Loucy (cell line): ENCODE measurements at regions not wholly inside any gene's neighbourhood (a gene's known extent, or its start where the extent isn't known, plus 50 kb on each side); places are given as distances from the start of the nearest gene placed in this dataset.

ENCODE experiments used
- H2AFZ ChIP-seq: fragments of 200-600 bp; sonication (generic); 2 replicates; pipeline ENCODE4 v1.6.0; 2016; ENCODE audit warnings: antibody characterized with exemption, mild to moderate bottlenecking, low read length, moderate library complexity
- H3F3A ChIP-seq: fragments of 200-600 bp; 2 replicates; pipeline ENCODE4 v1.6.0; 2016; ENCODE audit warnings: antibody characterized with exemption, low read depth, mild to moderate bottlenecking
- H3K27me3 ChIP-seq: fragments of 200-600 bp; sonication (generic); 2 replicates; pipeline ENCODE4 v1.6.1; 2014; ENCODE audit warnings: low read length, mild to moderate bottlenecking; ENCODE audit not compliant: insufficient read depth, poor library complexity, severe bottlenecking
- H3K36me3 ChIP-seq: fragments of 200-600 bp; sonication (generic); 2 replicates; pipeline ENCODE4 v1.6.1; 2016; ENCODE audit warnings: low read length; ENCODE audit not compliant: insufficient read depth
- H3K4me1 ChIP-seq: fragments of 200-600 bp; sonication (generic); 2 replicates; pipeline ENCODE4 v1.5.1; 2014; ENCODE audit warnings: low read length, mild to moderate bottlenecking; ENCODE audit not compliant: insufficient read depth, poor library complexity, severe bottlenecking
- H3K4me2 ChIP-seq: fragments of 200-600 bp; sonication (generic); 2 replicates; pipeline ENCODE4 v1.6.0; 2014; ENCODE audit warnings: antibody characterized with exemption, low read length, low read depth, mild to moderate bottlenecking; ENCODE audit not compliant: poor library complexity, severe bottlenecking
- H3K4me3 ChIP-seq: fragments of 200-600 bp; sonication (generic); 2 replicates; pipeline ENCODE4 v1.5.1; 2014; ENCODE audit warnings: low read length, mild to moderate bottlenecking, mixed read lengths; ENCODE audit not compliant: poor library complexity, severe bottlenecking
- H3K79me2 ChIP-seq: fragments of 200-600 bp; sonication (generic); 2 replicates; pipeline ENCODE4 v1.6.1; 2014; ENCODE audit warnings: low read length; ENCODE audit not compliant: insufficient read depth
- H3K9ac ChIP-seq: fragments of 200-600 bp; sonication (generic); 2 replicates; pipeline ENCODE4 v1.6.0; 2014; ENCODE audit warnings: mild to moderate bottlenecking, low read depth, low read length, moderate library complexity; ENCODE audit not compliant: poor library complexity, severe bottlenecking
- H3K9me2 ChIP-seq: fragments of 200-600 bp; sonication (generic); replicated peaks from 2 replicates; pipeline ENCODE4 v1.6.1; 2016; ENCODE audit warnings: low read depth, low read length, mixed read lengths
- H3K9me3 ChIP-seq: fragments of 200-600 bp; sonication (generic); 2 replicates; pipeline ENCODE4 v1.6.1; 2014; ENCODE audit warnings: mild to moderate bottlenecking, antibody characterized with exemption, low read length, low read depth; ENCODE audit not compliant: insufficient read depth
- H4K20me1 ChIP-seq: fragments of 200-600 bp; sonication (generic); 2 replicates; pipeline ENCODE4 v1.6.0; 2014; ENCODE audit warnings: antibody characterized with exemption, low read length, mild to moderate bottlenecking; ENCODE audit not compliant: insufficient read depth, poor library complexity, severe bottlenecking
- CTCF ChIP-seq: fragments of 200-600 bp; sonication (generic); conservative IDR thresholded peaks from 2 replicates; pipeline ENCODE4 v1.5.1; 2014; ENCODE audit warnings: mild to moderate bottlenecking, antibody characterized with exemption, low read length
- EZH2phosphoT487 ChIP-seq: fragments of 200-600 bp; IDR thresholded peaks from 2 replicates; pipeline ENCODE4 v1.6.1; 2018; ENCODE audit warnings: antibody characterized with exemption, mild to moderate bottlenecking, moderate library complexity, borderline replicate concordance

GRCh38 chr10:105370692-105371091 lies 729.6 kb downstream of the SORCS3 start:
- H3F3A ChIP-seq = no peaks in the 10 kb centered on the region
- H3K79me2 ChIP-seq = no peaks in the 10 kb centered on the region
- no peaks in the 10 kb centered on the region for H4K20me1 ChIP-seq
- TF ChIP-seq EZH2phosphoT487 (no peak), CTCF (no peak)
- H3K27me3 ChIP-seq = no peaks in the 10 kb centered on the region
- H3K4me1 ChIP-seq = no peaks in the 10 kb centered on the region
- no peaks in the 10 kb centered on the region for H3K9me3 ChIP-seq
- no peaks in the 10 kb centered on the region for H3K36me3 ChIP-seq
- H3K4me2 ChIP-seq = no peak overlapping the region
- H2AFZ ChIP-seq = no peak overlapping the region
- H3K9me2 ChIP-seq = no peaks in the 10 kb centered on the region
- H3K9ac ChIP-seq = no peak overlapping the region
- H3K4me3 ChIP-seq = no peak overlapping the region

- H3K4me1 ChIP-seq = no peaks in the 10 kb centered on the region
- no peak overlapping the region for H2AFZ ChIP-seq
- H3F3A ChIP-seq = no peaks in the 10 kb centered on the region
- TF ChIP-seq EZH2phosphoT487 = no peak
- TF ChIP-seq CTCF = no peak
- no peaks in the 10 kb centered on the region for H3K36me3 ChIP-seq
- no peaks in the 10 kb centered on the region for H4K20me1 ChIP-seq
- H3K4me2 ChIP-seq = no peak overlapping the region
- H3K27me3 ChIP-seq = no peaks in the 10 kb centered on the region
- H3K9me3 ChIP-seq = no peaks in the 10 kb centered on the region
- H3K9me2 ChIP-seq = no peaks in the 10 kb centered on the region
- H3K79me2 ChIP-seq = no peaks in the 10 kb centered on the region
- no peak overlapping the region for H3K9ac ChIP-seq
- H3K4me3 ChIP-seq = no peak overlapping the region
These were observed 718.6 kb downstream of the SORCS3 start for GRCh38 chr10:105359708-105360107.

GRCh38 chr10:105358911-105359310 lies 717.8 kb downstream of the SORCS3 start:
- no peaks in the 10 kb centered on the region for H3K4me1 ChIP-seq
- no peak overlapping the region for H2AFZ ChIP-seq
- no peaks in the 10 kb centered on the region for H3K9me3 ChIP-seq
- no peak overlapping the region for H3K9ac ChIP-seq
- no peaks in the 10 kb centered on the region for H3K36me3 ChIP-seq
- no peaks in the 10 kb centered on the region for H4K20me1 ChIP-seq
- H3K4me3 ChIP-seq = no peak overlapping the region
- TF ChIP-seq CTCF (no peak), EZH2phosphoT487 (no peak)
- H3K79me2 ChIP-seq = no peaks in the 10 kb centered on the region
- no peaks in the 10 kb centered on the region for H3K27me3 ChIP-seq
- no peaks in the 10 kb centered on the region for H3F3A ChIP-seq
- no peak overlapping the region for H3K4me2 ChIP-seq
- H3K9me2 ChIP-seq = no peaks in the 10 kb centered on the region
